ENCODE measurements at regions not wholly inside any gene's neighbourhood (a gene's known extent, or its start where the extent isn't known, plus 50 kb on each side); places are given as distances from the start of the nearest gene placed in this dataset.
"Not testable (repeated sequence)": the region's sequence is repeated elsewhere in the genome, so short reads cannot be mapped to it uniquely, and the experiment has no call there.

- no peaks in the 10 kb centered on the region for H3K79me2 ChIP-seq (replicated peaks; ENCODE audit: insufficient read depth, low read length)
- H4K20me1 ChIP-seq (ENCODE audit: insufficient read depth) = no peaks in the 10 kb centered on the region
- no peaks in the 10 kb centered on the region for H3K9me3 ChIP-seq (ENCODE audit: low read length)
- no peaks in the 10 kb centered on the region for H3F3A ChIP-seq (ENCODE audit: insufficient read depth, low read length, poor library complexity, severe bottlenecking)
- TF ChIP-seq REST (IDR thresholded peaks at IDR 0.05; ENCODE audit: borderline replicate concordance) (no peak), MXI1 (conservative IDR thresholded peaks at IDR 0.05; ENCODE audit: poor library complexity, severe bottlenecking) (no peak), EZH2 (IDR thresholded peaks at IDR 0.05; ENCODE audit: borderline replicate concordance, insufficient read depth, low read length, poor library complexity, severe bottlenecking) (no peak), EP300 (conservative IDR thresholded peaks at IDR 0.05; ENCODE audit: poor library complexity, severe bottlenecking) (no peak), SMC3 (conservative IDR thresholded peaks at IDR 0.05; ENCODE audit: poor library complexity) (no peak), POLR2AphosphoS5 (IDR thresholded peaks at IDR 0.05) (no peak), RAD21 (conservative IDR thresholded peaks at IDR 0.05) (no peak), TAF1 (IDR thresholded peaks at IDR 0.05; ENCODE audit: low read depth) (no peak), CTCF (IDR thresholded peaks at IDR 0.05; ENCODE audit: poor library complexity, severe bottlenecking) (no peak)
- H2AFZ ChIP-seq (ENCODE audit: low read depth, low read length) = no peak overlapping the region
- H3K9me2 ChIP-seq (ENCODE audit: insufficient read depth, low read length) = no peaks in the 10 kb centered on the region
- no peak overlapping the region for H3K4me2 ChIP-seq (ENCODE audit: low read length)
- H3K36me3 ChIP-seq (ENCODE audit: insufficient read depth, low read length) = no peaks in the 10 kb centered on the region
- H3K27me3 ChIP-seq (ENCODE audit: insufficient read depth, low read depth, low read length) = no peaks in the 10 kb centered on the region
- H3K4me3 ChIP-seq (ENCODE audit: low read length) = no peak overlapping the region
- no peak overlapping the region for H3K9ac ChIP-seq (ENCODE audit: low read length)
- H3K27ac ChIP-seq (ENCODE audit: low read length) = no peak overlapping the region
Measured at GRCh38 chr9:63859475-63860215, 1425.4 kb downstream of the FOXD4L5 start.

- not testable (repeated sequence) for H3K36me3 ChIP-seq (ENCODE audit: insufficient read depth, low read length); H3K4me2 ChIP-seq (ENCODE audit: low read length); H3K27me3 ChIP-seq (ENCODE audit: insufficient read depth, low read depth, low read length); H2AFZ ChIP-seq (ENCODE audit: low read depth, low read length); H3K27ac ChIP-seq (ENCODE audit: low read length); H3K9ac ChIP-seq (ENCODE audit: low read length); H3K9me2 ChIP-seq (ENCODE audit: insufficient read depth, low read length); H4K20me1 ChIP-seq (ENCODE audit: insufficient read depth); H3K4me3 ChIP-seq (ENCODE audit: low read length); H3K9me3 ChIP-seq (ENCODE audit: low read length); H3F3A ChIP-seq (ENCODE audit: insufficient read depth, low read length, poor library complexity, severe bottlenecking); H3K79me2 ChIP-seq (replicated peaks; ENCODE audit: insufficient read depth, low read length)
Measured at GRCh38 chr9:63859090-63859474, 1425.9 kb downstream of the FOXD4L5 start.

- H3K9ac ChIP-seq (ENCODE audit: low read length); H3F3A ChIP-seq (ENCODE audit: insufficient read depth, low read length, poor library complexity, severe bottlenecking); H3K9me2 ChIP-seq (ENCODE audit: insufficient read depth, low read length): not testable (repeated sequence)
Measured at GRCh38 chr9:63853140-63853751, 1431.8 kb downstream of the FOXD4L5 start.

GRCh38 chr9:63824804-63825203 lies 1460.2 kb downstream of the FOXD4L5 start:
- not testable (repeated sequence) for H3K27ac ChIP-seq (ENCODE audit: low read length)

More at GRCh38 chr9:63853140-63853751, 1431.8 kb downstream of the FOXD4L5 start:
- H3K36me3 ChIP-seq (ENCODE audit: insufficient read depth, low read length); H3K79me2 ChIP-seq (replicated peaks; ENCODE audit: insufficient read depth, low read length); H3K4me2 ChIP-seq (ENCODE audit: low read length); H3K27ac ChIP-seq (ENCODE audit: low read length); H3K27me3 ChIP-seq (ENCODE audit: insufficient read depth, low read depth, low read length); H3K9me3 ChIP-seq (ENCODE audit: low read length); H3K4me3 ChIP-seq (ENCODE audit: low read length); H4K20me1 ChIP-seq (ENCODE audit: insufficient read depth); H2AFZ ChIP-seq (ENCODE audit: low read depth, low read length): not testable (repeated sequence)

More at GRCh38 chr9:63824804-63825203, 1460.2 kb downstream of the FOXD4L5 start:
- not testable (repeated sequence) for H2AFZ ChIP-seq (ENCODE audit: low read depth, low read length); H3K9me2 ChIP-seq (ENCODE audit: insufficient read depth, low read length); H3K79me2 ChIP-seq (replicated peaks; ENCODE audit: insufficient read depth, low read length); H3K4me2 ChIP-seq (ENCODE audit: low read length); H3K27me3 ChIP-seq (ENCODE audit: insufficient read depth, low read depth, low read length); H3F3A ChIP-seq (ENCODE audit: insufficient read depth, low read length, poor library complexity, severe bottlenecking); H3K36me3 ChIP-seq (ENCODE audit: insufficient read depth, low read length); H3K4me3 ChIP-seq (ENCODE audit: low read length); H4K20me1 ChIP-seq (ENCODE audit: insufficient read depth); H3K9ac ChIP-seq (ENCODE audit: low read length); H3K9me3 ChIP-seq (ENCODE audit: low read length)
